HUES64 (cell line): ENCODE measurements at regions not wholly inside any gene's neighbourhood (a gene's known extent, or its start where the extent isn't known, plus 50 kb on each side); places are given as distances from the start of the nearest gene placed in this dataset.

ENCODE experiments used
- H3K27ac ChIP-seq: 2 replicates; pipeline ENCODE4 v1.7.0; 2013; ENCODE audit warnings: low read depth, low read length, inconsistent platforms
- H3K27me3 ChIP-seq: 2 replicates; pipeline ENCODE4 v1.6.1; 2013; ENCODE audit warnings: mild to moderate bottlenecking, low read length; ENCODE audit not compliant: insufficient read depth
- H3K36me3 ChIP-seq: 2 replicates; pipeline ENCODE4 v1.6.1; 2013; ENCODE audit warnings: mild to moderate bottlenecking, low read length; ENCODE audit not compliant: insufficient read depth
- H3K4me1 ChIP-seq: 2 replicates; pipeline ENCODE4 v1.6.1; 2013; ENCODE audit warnings: mild to moderate bottlenecking, low read length, moderate library complexity; ENCODE audit not compliant: insufficient read depth
- H3K4me3 ChIP-seq: 2 replicates; pipeline ENCODE4 v1.5.1; 2013; ENCODE audit warnings: mild to moderate bottlenecking, low read length, moderate library complexity
- H3K9ac ChIP-seq: 2 replicates; pipeline ENCODE4 v1.6.1; 2013; ENCODE audit warnings: mild to moderate bottlenecking, low read depth, low read length
- H3K9me3 ChIP-seq: 2 replicates; pipeline ENCODE4 v1.6.1; 2013; ENCODE audit warnings: low read depth, low read length; ENCODE audit not compliant: insufficient read depth
- WGBS: fragments of 150-250, 120-280 bp; methylation state at CpG from one replicate; pipeline ENCODE4 v1.1.7; 2013; ENCODE audit warnings: missing lambda C conversion rate; 5-methylcytosine and 5-hydroxymethylcytosine counted together

- Histone ChIP-seq H3K27ac (no peak overlapping the region), H3K9ac (no peak overlapping the region), H3K4me3 (no peak overlapping the region), H3K27me3 (no peaks in the 10 kb centered on the region), H3K36me3 (no peaks in the 10 kb centered on the region), H3K9me3 (no peaks in the 10 kb centered on the region), H3K4me1 (0 out of 2 replicates have a peak, but pooled peaks cover 1% of the 10 kb centered on the region)
- WGBS, result 93% methylated on average over 4 of the region's 4 CpGs
Observed at GRCh38 chr9:108468364-108468763, 387.4 kb downstream of the ACTL7B start.

- Histone ChIP-seq H3K4me3 (no peak overlapping the region), H3K36me3 (no peaks in the 10 kb centered on the region), H3K9ac (no peak overlapping the region), H3K4me1 (no peaks in the 10 kb centered on the region), H3K27ac (no peak overlapping the region), H3K9me3 (no peaks in the 10 kb centered on the region), H3K27me3 (no peaks in the 10 kb centered on the region)
- 97% methylated on average over 6 of the region's 6 CpGs for WGBS
Observed at GRCh38 chr9:108467653-108468324, 388.0 kb downstream of the ACTL7B start.

DNA sequence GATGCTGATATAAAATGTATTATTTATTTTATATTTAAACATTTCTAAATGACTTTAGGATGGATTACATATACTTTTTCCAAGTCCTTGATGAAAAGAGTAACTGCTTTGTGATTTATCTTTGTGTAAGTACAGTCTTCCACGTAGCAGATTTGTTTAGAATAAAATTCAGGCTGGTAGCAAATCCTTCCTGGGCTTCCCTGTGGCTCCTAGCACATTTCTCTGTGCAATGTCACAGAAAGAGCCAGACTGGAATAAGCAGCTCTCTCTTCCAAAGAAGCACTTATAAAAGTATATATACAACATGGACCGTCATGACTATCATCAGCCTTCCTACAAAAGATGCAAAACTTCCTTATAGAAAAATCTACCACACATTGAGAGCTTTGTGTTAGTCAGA is 388.6 kb downstream of the ACTL7B start:
- Histone ChIP-seq H3K36me3 (no peaks in the 10 kb centered on the region), H3K9me3 (no peaks in the 10 kb centered on the region), H3K4me1 (no peaks in the 10 kb centered on the region), H3K9ac (no peak overlapping the region), H3K27me3 (no peaks in the 10 kb centered on the region), H3K27ac (no peak overlapping the region), H3K4me3 (no peak overlapping the region)
- 97% methylated on average over 2 of the region's 2 CpGs for WGBS

GRCh38 chr9:108466304-108466703 is 389.5 kb downstream of the ACTL7B start:
- no peak overlapping the region for H3K4me3 ChIP-seq
- no peaks in the 10 kb centered on the region for H3K27me3 ChIP-seq
- no peaks in the 10 kb centered on the region for H3K4me1 ChIP-seq
- H3K9me3 ChIP-seq, result no peaks in the 10 kb centered on the region
- no peaks in the 10 kb centered on the region for H3K36me3 ChIP-seq
- H3K27ac ChIP-seq, result no peak overlapping the region
- WGBS, result 93% methylated on average over 2 of the region's 2 CpGs
- H3K9ac ChIP-seq, result no peak overlapping the region

DNA sequence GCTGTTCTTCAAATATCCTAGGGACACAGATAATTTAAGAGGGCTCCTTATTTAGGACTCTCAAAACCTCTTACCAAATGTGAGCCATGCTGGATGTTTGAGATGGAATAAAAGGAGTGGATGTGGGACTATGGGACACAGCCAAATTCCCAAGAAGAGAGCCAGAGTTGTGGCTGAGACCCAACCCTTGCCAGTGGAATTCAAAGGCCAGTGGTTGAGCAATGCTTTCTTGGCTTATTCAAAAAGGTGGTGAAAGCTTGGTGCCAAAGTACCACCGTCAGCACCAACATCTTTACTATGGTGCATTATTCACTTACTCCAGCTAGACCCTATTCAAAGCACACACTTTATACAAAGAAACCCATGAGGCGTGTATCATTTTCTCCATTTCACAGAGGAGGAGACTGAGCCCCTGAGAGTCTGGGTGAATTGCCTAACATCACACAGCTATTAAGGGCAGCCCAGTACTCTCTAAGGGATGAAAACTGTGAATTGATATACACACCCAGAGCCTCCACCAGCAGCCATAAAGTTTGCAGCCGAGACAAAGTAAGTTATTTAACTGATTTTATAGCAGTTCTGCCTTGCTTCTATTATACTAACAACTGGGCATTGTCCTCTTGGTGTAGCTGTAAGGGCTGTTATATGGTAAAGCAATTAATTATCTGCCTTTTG is 391.7 kb downstream of the ACTL7B start:
- Histone ChIP-seq H3K27ac (no peak overlapping the region), H3K4me1 (no peaks in the 10 kb centered on the region), H3K9me3 (no peaks in the 10 kb centered on the region), H3K4me3 (no peak overlapping the region), H3K36me3 (no peaks in the 10 kb centered on the region), H3K27me3 (no peaks in the 10 kb centered on the region), H3K9ac (no peak overlapping the region)
- 89% methylated on average over 3 of the region's 3 CpGs for WGBS

DNA sequence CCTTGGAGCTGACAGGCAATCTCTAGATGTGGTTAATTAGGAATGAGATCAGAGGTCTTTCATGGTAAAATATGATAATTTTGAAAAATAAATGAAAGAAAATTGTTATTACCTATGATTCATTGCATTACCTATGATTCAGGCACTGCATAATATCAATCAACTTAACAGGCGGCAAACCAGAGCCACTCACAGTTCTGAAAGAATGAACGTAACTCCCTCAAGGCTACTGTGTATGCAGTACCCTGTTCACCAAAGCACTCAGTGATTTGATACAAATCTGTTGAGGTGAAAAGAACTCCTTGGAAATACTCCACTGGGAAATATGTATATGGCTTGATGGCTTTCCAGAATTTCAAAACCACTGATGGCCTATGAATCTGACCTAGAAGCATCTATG is 398.9 kb downstream of the ACTL7B start:
- WGBS, result 95% methylated on average over 2 of the region's 2 CpGs
- Histone ChIP-seq H3K9ac (no peak overlapping the region), H3K27me3 (no peaks in the 10 kb centered on the region), H3K9me3 (no peaks in the 10 kb centered on the region), H3K4me1 (no peaks in the 10 kb centered on the region), H3K4me3 (no peak overlapping the region), H3K27ac (no peak overlapping the region), H3K36me3 (no peaks in the 10 kb centered on the region)

GRCh38 chr9:108445431-108446071 is 410.2 kb downstream of the ACTL7B start:
- 97% methylated on average over 8 of the region's 8 CpGs for WGBS
- H3K36me3 ChIP-seq, result no peaks in the 10 kb centered on the region
- H3K9me3 ChIP-seq, result no peaks in the 10 kb centered on the region
- no peaks in the 10 kb centered on the region for H3K4me1 ChIP-seq
- no peak overlapping the region for H3K9ac ChIP-seq
- H3K4me3 ChIP-seq, result no peak overlapping the region
- no peaks in the 10 kb centered on the region for H3K27me3 ChIP-seq
- no peak overlapping the region for H3K27ac ChIP-seq

DNA sequence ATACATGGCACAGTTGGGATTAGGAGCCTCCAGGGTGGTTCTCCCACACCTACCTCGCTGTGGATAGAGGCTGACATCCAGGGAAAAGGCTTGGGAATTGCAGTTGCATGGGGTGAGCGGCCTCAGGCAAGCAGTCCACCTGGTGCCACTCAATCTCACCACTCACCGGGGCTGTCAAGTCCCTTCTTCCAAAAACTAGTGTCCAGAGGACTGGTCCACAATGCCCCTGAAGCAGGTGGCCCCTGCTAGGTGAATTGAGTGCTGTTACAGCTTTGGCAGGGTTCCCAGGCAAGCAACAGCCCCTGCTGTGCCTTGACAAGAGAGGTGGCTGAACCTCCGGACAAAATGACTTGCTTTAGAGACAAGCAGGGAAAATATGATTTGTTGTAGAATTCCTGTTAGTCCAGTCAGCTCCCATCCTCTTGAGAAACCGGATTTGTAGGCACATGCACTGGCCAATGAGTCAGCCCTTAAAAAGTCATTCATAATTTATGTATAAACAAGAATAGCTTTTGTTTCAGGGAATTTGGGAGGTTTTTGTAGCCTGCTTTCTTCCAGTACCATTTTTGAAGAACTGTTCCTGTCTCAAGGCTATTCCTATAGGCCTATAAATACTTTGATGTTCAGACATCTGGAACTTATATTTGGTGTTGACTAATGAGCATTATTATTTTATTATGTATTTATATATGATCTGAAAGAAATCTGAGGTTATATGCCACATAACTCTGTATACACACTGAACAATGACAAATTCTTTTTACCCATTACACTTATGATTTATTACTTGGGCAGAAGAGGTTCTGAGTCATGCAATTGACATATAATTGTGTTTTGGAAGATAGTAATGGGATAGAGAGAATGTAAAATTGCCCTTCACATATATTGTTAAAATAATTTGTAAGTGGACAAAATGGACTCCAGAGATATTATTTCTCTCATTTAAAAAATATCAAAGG is 411.1 kb downstream of the ACTL7B start:
- H3K36me3 ChIP-seq, result no peaks in the 10 kb centered on the region
- WGBS, result 80% methylated on average over 5 of the region's 5 CpGs
- H3K27me3 ChIP-seq, result no peaks in the 10 kb centered on the region
- no peak overlapping the region for H3K27ac ChIP-seq
- H3K4me1 ChIP-seq, result no peaks in the 10 kb centered on the region
- no peak overlapping the region for H3K9ac ChIP-seq
- no peaks in the 10 kb centered on the region for H3K9me3 ChIP-seq
- H3K4me3 ChIP-seq, result no peak overlapping the region

- H3K4me3 ChIP-seq, result no peak overlapping the region
- no peaks in the 10 kb centered on the region for H3K9me3 ChIP-seq
- H3K9ac ChIP-seq, result no peak overlapping the region
- no peaks in the 10 kb centered on the region for H3K27me3 ChIP-seq
- H3K36me3 ChIP-seq, result no peaks in the 10 kb centered on the region
- H3K4me1 ChIP-seq, result no peaks in the 10 kb centered on the region
- WGBS, result 67% methylated on average over 2 of the region's 3 CpGs
- no peak overlapping the region for H3K27ac ChIP-seq
Observed at GRCh38 chr9:108443741-108444140, 412.0 kb downstream of the ACTL7B start.

- H3K36me3 ChIP-seq, result no peaks in the 10 kb centered on the region
- no peak overlapping the region for H3K27ac ChIP-seq
- no peak overlapping the region for H3K9ac ChIP-seq
- H3K9me3 ChIP-seq, result no peaks in the 10 kb centered on the region
- no peaks in the 10 kb centered on the region for H3K27me3 ChIP-seq
- WGBS, result 85% methylated on average over 5 of the region's 6 CpGs
- H3K4me3 ChIP-seq, result no peak overlapping the region
- no peaks in the 10 kb centered on the region for H3K4me1 ChIP-seq
Observed at GRCh38 chr9:108443019-108443633, 412.7 kb downstream of the ACTL7B start.
